H1 (cell line): ENCODE measurements at regions not wholly inside any gene's neighbourhood (a gene's known extent, or its start where the extent isn't known, plus 50 kb on each side); places are given as distances from the start of the nearest gene placed in this dataset.

Experiments used
- CTCF ChIA-PET: fragments of 300-600 bp; sonication (Branson Sonifier 250); formaldehyde crosslinking; loops from one replicate; lab custom pipeline; 2021; ENCODE audit not compliant: partially characterized antibody; lab: Charles Lee
- POLR2A ChIA-PET: fragments of 300-600 bp; sonication (Branson Sonifier 250); formaldehyde crosslinking; loops from one replicate; lab custom pipeline; 2021; ENCODE audit warnings: inconsistent platforms; ENCODE audit not compliant: partially characterized antibody; lab: Charles Lee
- DNase-seq, 2 experiments: peaks; one replicate each; pipeline versions ENCODE4 v3.0.0 to v3.0.0-alpha.2; 2010 to 2022; ENCODE audit warnings: low spot score in 2 of 2, low read depth in 1 of 2, mixed read lengths in 1 of 2
- FAIRE-seq: peaks from 2 replicates; lab custom pipeline; 2011; peaks lifted over from hg19 to GRCh38; lab: Jason Lieb, UNC
- H2AFZ ChIP-seq: 2 replicates; pipeline ENCODE4 v1.8.1; 2012; ENCODE audit warnings: low read length, inconsistent platforms
- H2AK5ac ChIP-seq: 2 replicates; pipeline ENCODE4 v1.6.1; 2013; ENCODE audit warnings: low read depth, low read length
- H2BK120ac ChIP-seq: replicated peaks from 2 replicates; pipeline ENCODE3; 2013; ENCODE audit warnings: low read depth, low read length, inconsistent platforms
- H2BK12ac ChIP-seq: 2 replicates; pipeline ENCODE4 v1.6.1; 2013; ENCODE audit warnings: low read depth, low read length
- H2BK15ac ChIP-seq: 2 replicates; pipeline ENCODE4 v1.6.1; 2013; ENCODE audit warnings: low read length
- H2BK20ac ChIP-seq: 2 replicates; pipeline ENCODE4 v1.6.1; 2013; ENCODE audit warnings: low read length
- H2BK5ac ChIP-seq: 2 replicates; pipeline ENCODE4 v1.6.1; 2013; ENCODE audit warnings: low read depth, low read length
- H3K14ac ChIP-seq: 2 replicates; pipeline ENCODE4 v1.6.1; 2013; ENCODE audit warnings: inconsistent platforms; ENCODE audit not compliant: insufficient read length
- H3K18ac ChIP-seq: 2 replicates; pipeline ENCODE4 v1.6.1; 2013; ENCODE audit warnings: low read length; ENCODE audit errors: extremely low read depth
- H3K23ac ChIP-seq: 2 replicates; pipeline ENCODE4 v1.6.1; 2013; ENCODE audit warnings: inconsistent platforms; ENCODE audit not compliant: insufficient read length
- H3K23me2 ChIP-seq: 2 replicates; pipeline ENCODE4 v1.6.1; 2013; ENCODE audit warnings: low read depth, low read length
- H3K27ac ChIP-seq: 2 replicates; pipeline ENCODE4 v1.6.1; 2011; ENCODE audit warnings: low read depth, low read length, inconsistent platforms
- H3K27me3 ChIP-seq, 4 experiments: replicated peaks in 1 of 4; 1 replicate in 1 of 4; 2 replicates in 3 of 4; pipeline versions ENCODE4 v1.6.1 to v1.8.1; 2011 to 2013; ENCODE audit warnings: low read length in 3 of 4, mild to moderate bottlenecking in 3 of 4, inconsistent platforms in 2 of 4, mixed read lengths in 2 of 4, moderate library complexity in 1 of 4; ENCODE audit not compliant: control insufficient read depth in 3 of 4, insufficient read depth in 3 of 4; ENCODE audit errors: extremely low read depth in 1 of 4
- H3K36me3 ChIP-seq, 4 experiments: 2 replicates each; pipeline versions ENCODE4 v1.6.1 to v1.8.1; 2011 to 2013; ENCODE audit warnings: mild to moderate bottlenecking in 4 of 4, low read length in 3 of 4, moderate library complexity in 2 of 4, control low read depth in 1 of 4, inconsistent platforms in 1 of 4; ENCODE audit not compliant: insufficient read depth in 4 of 4, control insufficient read depth in 2 of 4
- H3K4ac ChIP-seq: replicated peaks from 2 replicates; pipeline ENCODE3; 2013; ENCODE audit warnings: low read length, low read depth, mixed read lengths, inconsistent platforms; ENCODE audit not compliant: insufficient read length
- H3K4me1 ChIP-seq, 4 experiments: replicated peaks in 1 of 4; 1 replicate in 1 of 4; 2 replicates in 3 of 4; pipeline versions ENCODE4 v1.6.1 to v1.8.1; 2011 to 2013; ENCODE audit warnings: low read length in 3 of 4, inconsistent platforms in 2 of 4, mixed read lengths in 1 of 4; ENCODE audit not compliant: insufficient read depth in 4 of 4, control insufficient read depth in 3 of 4
- H3K4me2 ChIP-seq, 2 experiments: 2 replicates each; pipeline versions ENCODE4 v1.6.1 to v1.8.1; 2011 to 2013; ENCODE audit warnings: low read depth in 2 of 2, low read length in 2 of 2, control low read depth in 1 of 2, inconsistent platforms in 1 of 2, mild to moderate bottlenecking in 1 of 2; ENCODE audit not compliant: insufficient read depth in 1 of 2
- H3K4me3 ChIP-seq, 4 experiments: fragments of 200-600, 300-600 bp in 1 of 4; sonication (generic), shearing (Covaris generic), sonication (Bioruptor Twin) in 1 of 4; 2 replicates each; pipeline versions ENCODE4 v1.5.1 to v1.8.1; 2011 to 2016; ENCODE audit warnings: low read length in 4 of 4, low read depth in 3 of 4, control low read depth in 2 of 4, inconsistent platforms in 2 of 4, mild to moderate bottlenecking in 2 of 4, mixed read lengths in 1 of 4, moderate library complexity in 1 of 4; ENCODE audit not compliant: insufficient read depth in 2 of 4; ENCODE audit errors: extremely low read depth in 1 of 4
- H3K56ac ChIP-seq: replicated peaks from 2 replicates; pipeline ENCODE3; 2013; ENCODE audit warnings: low read depth, mild to moderate bottlenecking, mixed read lengths, low read length, inconsistent platforms; ENCODE audit not compliant: insufficient read length
- H3K79me1 ChIP-seq: 2 replicates; pipeline ENCODE4 v1.6.1; 2013; ENCODE audit warnings: low read depth, low read length, control low read depth
- H3K79me2 ChIP-seq, 2 experiments: 2 replicates each; pipeline versions ENCODE4 v1.6.1 to v1.8.1; 2012 to 2013; ENCODE audit warnings: low read length in 2 of 2, mild to moderate bottlenecking in 2 of 2, inconsistent platforms in 1 of 2; ENCODE audit not compliant: insufficient read depth in 2 of 2, control insufficient read depth in 1 of 2
- H3K9ac ChIP-seq, 4 experiments: replicated peaks in 1 of 4; 1 replicate in 1 of 4; 2 replicates in 3 of 4; pipeline versions ENCODE4 v1.6.1 to v1.8.1; 2011 to 2013; ENCODE audit warnings: low read depth in 3 of 4, low read length in 3 of 4, control low read depth in 2 of 4, mild to moderate bottlenecking in 2 of 4, moderate library complexity in 2 of 4, inconsistent platforms in 1 of 4; ENCODE audit errors: extremely low read depth in 1 of 4
- H3K9me3 ChIP-seq, 2 experiments: 2 replicates each; pipeline versions ENCODE4 v1.6.1 to v1.8.1; 2012 to 2013; ENCODE audit warnings: mild to moderate bottlenecking in 2 of 2, moderate library complexity in 2 of 2, control low read depth in 1 of 2, inconsistent platforms in 1 of 2, low read depth in 1 of 2, low read length in 1 of 2, mixed read lengths in 1 of 2; ENCODE audit not compliant: insufficient read depth in 2 of 2
- H4K20me1 ChIP-seq, 2 experiments: replicated peaks in 1 of 2; 2 replicates each; pipeline versions ENCODE3 to v1.8.1; 2011 to 2013; ENCODE audit warnings: inconsistent platforms in 2 of 2, low read length in 2 of 2, mild to moderate bottlenecking in 1 of 2; ENCODE audit not compliant: insufficient read depth in 2 of 2, control insufficient read depth in 1 of 2
- H4K5ac ChIP-seq: 2 replicates; pipeline ENCODE4 v1.6.1; 2013; ENCODE audit warnings: low read length, low read depth, mixed read lengths, inconsistent platforms; ENCODE audit not compliant: insufficient read length
- H4K8ac ChIP-seq: 2 replicates; pipeline ENCODE4 v1.8.0; 2013; ENCODE audit warnings: mild to moderate bottlenecking, moderate library complexity, low read length, inconsistent platforms; ENCODE audit not compliant: insufficient read depth; ENCODE audit errors: extremely low read depth
- H4K91ac ChIP-seq: replicated peaks from 2 replicates; pipeline ENCODE3; 2013; ENCODE audit warnings: low read length, mixed read lengths, inconsistent platforms; ENCODE audit not compliant: insufficient read length
- BRCA1 ChIP-seq: IDR thresholded peaks from 2 replicates; pipeline ENCODE4 v1.6.1; 2012; ENCODE audit warnings: low read depth, low read length, improper control_type of control experiment
- CBX5 ChIP-seq: fragments of 300-800, 300-1000 bp; sonication (generic); IDR thresholded peaks from 2 replicates; pipeline ENCODE4 v1.7.1; 2016; ENCODE audit warnings: antibody characterized with exemption, low read length, low read depth
- CEBPB ChIP-seq: IDR thresholded peaks from 2 replicates; pipeline ENCODE4 v1.6.1; 2012; ENCODE audit warnings: low read depth, low read length
- EZH2 ChIP-seq: fragments of 200-600 bp; sonication (generic); IDR thresholded peaks from 2 replicates; pipeline ENCODE4 v1.7.1; 2012; ENCODE audit warnings: low read depth, mild to moderate bottlenecking, moderate library complexity, low read length, inconsistent platforms; ENCODE audit not compliant: severe bottlenecking
- HDAC6 ChIP-seq: IDR thresholded peaks from one replicate; pipeline ENCODE4 v1.7.1; 2012; ENCODE audit warnings: low read depth, mild to moderate bottlenecking, inconsistent platforms, low read length, moderate library complexity
- NANOG ChIP-seq: IDR thresholded peaks from 2 replicates; pipeline ENCODE4 v1.6.1; 2011; ENCODE audit warnings: low read length, low read depth, mild to moderate bottlenecking, inconsistent platforms; ENCODE audit not compliant: insufficient read depth, poor library complexity, severe bottlenecking
- NRF1 ChIP-seq: IDR thresholded peaks from 2 replicates; pipeline ENCODE4 v1.6.1; 2011; ENCODE audit warnings: mild to moderate bottlenecking, low read depth, low read length, improper control_type of control experiment
- SRF ChIP-seq: IDR thresholded peaks from 2 replicates; pipeline ENCODE4 v1.6.1; 2011; ENCODE audit warnings: mild to moderate bottlenecking, low read depth, low read length, moderate library complexity
- TAF1 ChIP-seq: IDR thresholded peaks from 2 replicates; pipeline ENCODE4 v1.6.1; 2011; ENCODE audit warnings: mild to moderate bottlenecking, low read depth, low read length
- TAF7 ChIP-seq: optimal IDR thresholded peaks from 2 replicates; pipeline ENCODE3; 2011; ENCODE audit warnings: low read depth, mild to moderate bottlenecking, inconsistent platforms, low read length, moderate library complexity, borderline replicate concordance
- TBP ChIP-seq: IDR thresholded peaks from 2 replicates; pipeline ENCODE4 v1.6.1; 2011; ENCODE audit warnings: low read depth, low read length, improper control_type of control experiment
- WGBS, 2 experiments: shearing (Covaris generic) in 1 of 2; methylation state at CpG; one replicate each; pipeline versions ENCODE4 v1.1.6 to v1.1.7; 2013 to 2015; ENCODE audit warnings: low lambda C conversion rate in 2 of 2, mixed read lengths in 2 of 2, inconsistent platforms in 1 of 2, low coverage in 1 of 2, missing lambda C conversion rate in 1 of 2; ENCODE audit not compliant: insufficient replicate concordance in 2 of 2, insufficient coverage in 1 of 2, insufficient read length in 1 of 2; ENCODE audit errors: extremely low coverage in 1 of 2, missing lambda C conversion rate in 1 of 2; 5-methylcytosine and 5-hydroxymethylcytosine counted together
- TF ChIP-seq, protein P1 (sequence below): IDR thresholded peaks from 2 replicates; pipeline ENCODE4 v1.6.1; 2012; ENCODE audit warnings: inconsistent platforms
- TF ChIP-seq, protein P2 (sequence below): IDR thresholded peaks from 2 replicates; pipeline ENCODE4 v1.6.1; 2011; ENCODE audit warnings: low read depth, mild to moderate bottlenecking, low read length; ENCODE audit not compliant: insufficient read depth

DNA sequence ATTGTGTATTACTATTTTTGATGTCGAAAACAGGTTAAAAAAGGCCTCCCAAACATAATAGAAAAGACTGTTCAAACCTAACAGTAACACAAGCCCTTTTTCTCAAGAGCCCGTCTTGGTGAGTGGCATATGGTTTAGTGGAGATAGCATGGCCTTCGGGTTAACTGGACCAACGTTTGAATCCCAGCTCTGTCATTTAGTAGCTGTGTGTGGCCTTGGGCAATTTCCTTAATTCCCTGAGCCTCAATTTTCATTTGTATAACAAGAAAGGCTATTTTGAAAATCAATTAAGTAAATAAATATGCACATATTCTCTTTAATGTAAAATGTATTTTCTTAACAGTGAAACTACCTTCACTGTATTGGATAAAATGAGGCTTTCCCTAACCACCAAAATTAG lies 62.3 kb downstream of the HELT start:
- DNase-seq (peak in 1 of 2 experiments; percentile 25), FAIRE-seq (peak; percentile 48)
- H3K4me2 ChIP-seq = no peak overlapping the region
- no peaks in the 10 kb centered on the region for H3K9me3 ChIP-seq
- H3K27ac ChIP-seq = no peak overlapping the region
- H3K79me1 ChIP-seq = no peaks in the 10 kb centered on the region
- H3K36me3 ChIP-seq = no peaks in the 10 kb centered on the region
- CTCF ChIA-PET = interaction anchor here (3.3 kb wide), 1 partner anchor 15 kb away, joined by 11 read pairs; no protein-coding TSS in a partner anchor
- H3K4me3 ChIP-seq = no peak overlapping the region
- no peak for TF ChIP-seq TAF1
- TF ChIP-seq, protein P1, sequence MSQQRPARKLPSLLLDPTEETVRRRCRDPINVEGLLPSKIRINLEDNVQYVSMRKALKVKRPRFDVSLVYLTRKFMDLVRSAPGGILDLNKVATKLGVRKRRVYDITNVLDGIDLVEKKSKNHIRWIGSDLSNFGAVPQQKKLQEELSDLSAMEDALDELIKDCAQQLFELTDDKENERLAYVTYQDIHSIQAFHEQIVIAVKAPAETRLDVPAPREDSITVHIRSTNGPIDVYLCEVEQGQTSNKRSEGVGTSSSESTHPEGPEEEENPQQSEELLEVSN = no peak
- TF ChIP-seq EZH2 = no peak
- no peak for TF ChIP-seq NANOG
- TF ChIP-seq CEBPB = no peak
- TF ChIP-seq TBP = no peak
- no peak for TF ChIP-seq HDAC6
- TF ChIP-seq, protein P2, sequence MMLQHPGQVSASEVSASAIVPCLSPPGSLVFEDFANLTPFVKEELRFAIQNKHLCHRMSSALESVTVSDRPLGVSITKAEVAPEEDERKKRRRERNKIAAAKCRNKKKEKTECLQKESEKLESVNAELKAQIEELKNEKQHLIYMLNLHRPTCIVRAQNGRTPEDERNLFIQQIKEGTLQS = no peak
- TF ChIP-seq TAF7 = no peak
- no peak for TF ChIP-seq SRF
- no peak for TF ChIP-seq NRF1
- no peak for TF ChIP-seq CBX5
- TF ChIP-seq BRCA1 = no peak
- no peak overlapping the region for H3K18ac ChIP-seq
- H3K4ac ChIP-seq = no peak overlapping the region
- H3K14ac ChIP-seq = no peak overlapping the region
- no peaks in the 10 kb centered on the region for H3K27me3 ChIP-seq
- H3K4me1 ChIP-seq = peaks cover 2 to 31% (median 6%) of the 10 kb centered on the region in 4 experiments; a peak in 5 of 7 replicates
- POLR2A ChIA-PET = interaction anchor here (1.8 kb wide), 1 partner anchor 63 kb away, joined by 4 read pairs; the partner anchor contains the start of gene SLC25A4
- no peaks in the 10 kb centered on the region for H4K20me1 ChIP-seq
- no peak overlapping the region for H2BK5ac ChIP-seq
- H4K8ac ChIP-seq = no peak overlapping the region
- H2BK15ac ChIP-seq = no peak overlapping the region
- H2BK120ac ChIP-seq = no peak overlapping the region
- H3K9ac ChIP-seq = no peak overlapping the region
- H2AK5ac ChIP-seq = no peak overlapping the region
- H2BK20ac ChIP-seq = no peak overlapping the region
- WGBS, 2 experiments = 31% methylated on average over 4 of the region's 4 CpGs; no CpG with 5 or more reads in 1 of the 2 experiments
- no peak overlapping the region for H3K56ac ChIP-seq
- no peaks in the 10 kb centered on the region for H3K23me2 ChIP-seq
- no peak overlapping the region for H2AFZ ChIP-seq
- H4K5ac ChIP-seq = peak overlapping the region; percentile 81
- H3K23ac ChIP-seq = no peak overlapping the region
- H2BK12ac ChIP-seq = no peak overlapping the region
- no peaks in the 10 kb centered on the region for H3K79me2 ChIP-seq
- H4K91ac ChIP-seq = no peak overlapping the region
